Hepatocyte (in vitro differentiated cells): ENCODE measurements at regions not wholly inside any gene's neighbourhood (a gene's known extent, or its start where the extent isn't known, plus 50 kb on each side); places are given as distances from the start of the nearest gene placed in this dataset.

Experiments used
- CTCF ChIP-seq: fragments of 200-600 bp; sonication (generic); IDR thresholded peaks from 2 replicates; pipeline ENCODE4 v1.5.1; 2016; ENCODE audit warnings: antibody characterized with exemption, mild to moderate bottlenecking; ENCODE audit not compliant: poor library complexity
- EZH2 ChIP-seq: fragments of 200-600 bp; sonication (generic); IDR thresholded peaks from 2 replicates; pipeline ENCODE4 v1.6.1; 2016; ENCODE audit warnings: antibody characterized with exemption, mild to moderate bottlenecking, borderline replicate concordance
- EZH2phosphoT487 ChIP-seq: fragments of 200-600 bp; sonication (generic); IDR thresholded peaks from one replicate; pipeline ENCODE4 v1.6.1; 2018; ENCODE audit warnings: antibody characterized with exemption, mild to moderate bottlenecking, low read depth, moderate library complexity; ENCODE audit not compliant: unreplicated experiment, severe bottlenecking

DNA sequence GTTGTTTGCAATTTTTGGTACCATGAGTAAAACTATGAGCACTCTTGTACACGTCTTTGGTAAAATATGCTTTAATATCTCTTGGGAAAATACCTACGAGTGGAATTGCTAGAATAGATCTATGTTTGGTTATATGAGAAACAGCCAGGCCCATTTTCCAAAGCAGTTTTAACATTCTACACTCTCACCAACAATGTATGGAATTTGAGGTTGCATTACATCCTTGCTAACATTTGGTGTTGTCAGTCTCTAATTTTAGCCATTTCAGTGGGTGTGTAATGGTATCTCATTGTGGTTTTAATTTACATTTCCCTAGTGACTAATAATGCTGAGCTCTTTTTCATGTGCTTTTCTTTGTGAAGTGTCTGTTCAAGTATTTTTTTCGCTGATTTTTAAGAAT, 118.9 kb upstream of the TCF4 start:
- TF ChIP-seq CTCF (no peak), EZH2 (no peak), EZH2phosphoT487 (no peak)
